ENCODE measurements at regions not wholly inside any gene's neighbourhood (a gene's known extent, or its start where the extent isn't known, plus 50 kb on each side); places are given as distances from the start of the nearest gene placed in this dataset.

DNA sequence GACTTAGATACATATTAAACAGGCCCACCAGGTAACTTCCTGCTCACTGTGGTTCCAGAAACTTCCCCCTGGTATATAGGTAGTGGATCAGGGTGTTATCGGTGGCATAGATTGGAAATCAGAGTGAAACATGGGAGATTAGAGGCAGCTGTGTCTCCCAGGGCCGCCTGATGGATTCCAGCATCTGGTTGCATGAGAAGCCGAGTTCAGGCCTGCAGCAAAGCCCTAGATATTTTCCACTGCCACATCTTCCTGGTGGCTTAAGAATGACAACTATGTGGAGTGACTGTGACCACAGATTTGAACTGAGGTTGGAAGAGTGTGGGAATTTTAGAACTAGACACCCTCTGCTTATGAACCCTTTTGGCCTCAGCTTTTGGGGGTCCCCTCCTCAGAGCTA lies 184.8 kb upstream of the NTF3 start:
- TF ChIP-seq POLR2AphosphoS5 (IDR thresholded peaks at IDR 0.05) (no peak), EP300 (conservative IDR thresholded peaks at IDR 0.05; ENCODE audit: poor library complexity, severe bottlenecking) (no peak), EZH2 (IDR thresholded peaks at IDR 0.05; ENCODE audit: borderline replicate concordance, insufficient read depth, low read length, poor library complexity, severe bottlenecking) (no peak)
- TF ChIP-seq, protein P1, sequence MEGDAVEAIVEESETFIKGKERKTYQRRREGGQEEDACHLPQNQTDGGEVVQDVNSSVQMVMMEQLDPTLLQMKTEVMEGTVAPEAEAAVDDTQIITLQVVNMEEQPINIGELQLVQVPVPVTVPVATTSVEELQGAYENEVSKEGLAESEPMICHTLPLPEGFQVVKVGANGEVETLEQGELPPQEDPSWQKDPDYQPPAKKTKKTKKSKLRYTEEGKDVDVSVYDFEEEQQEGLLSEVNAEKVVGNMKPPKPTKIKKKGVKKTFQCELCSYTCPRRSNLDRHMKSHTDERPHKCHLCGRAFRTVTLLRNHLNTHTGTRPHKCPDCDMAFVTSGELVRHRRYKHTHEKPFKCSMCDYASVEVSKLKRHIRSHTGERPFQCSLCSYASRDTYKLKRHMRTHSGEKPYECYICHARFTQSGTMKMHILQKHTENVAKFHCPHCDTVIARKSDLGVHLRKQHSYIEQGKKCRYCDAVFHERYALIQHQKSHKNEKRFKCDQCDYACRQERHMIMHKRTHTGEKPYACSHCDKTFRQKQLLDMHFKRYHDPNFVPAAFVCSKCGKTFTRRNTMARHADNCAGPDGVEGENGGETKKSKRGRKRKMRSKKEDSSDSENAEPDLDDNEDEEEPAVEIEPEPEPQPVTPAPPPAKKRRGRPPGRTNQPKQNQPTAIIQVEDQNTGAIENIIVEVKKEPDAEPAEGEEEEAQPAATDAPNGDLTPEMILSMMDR (IDR thresholded peaks at IDR 0.05; ENCODE audit: poor library complexity, severe bottlenecking), result no peak
- TF ChIP-seq, protein P2, sequence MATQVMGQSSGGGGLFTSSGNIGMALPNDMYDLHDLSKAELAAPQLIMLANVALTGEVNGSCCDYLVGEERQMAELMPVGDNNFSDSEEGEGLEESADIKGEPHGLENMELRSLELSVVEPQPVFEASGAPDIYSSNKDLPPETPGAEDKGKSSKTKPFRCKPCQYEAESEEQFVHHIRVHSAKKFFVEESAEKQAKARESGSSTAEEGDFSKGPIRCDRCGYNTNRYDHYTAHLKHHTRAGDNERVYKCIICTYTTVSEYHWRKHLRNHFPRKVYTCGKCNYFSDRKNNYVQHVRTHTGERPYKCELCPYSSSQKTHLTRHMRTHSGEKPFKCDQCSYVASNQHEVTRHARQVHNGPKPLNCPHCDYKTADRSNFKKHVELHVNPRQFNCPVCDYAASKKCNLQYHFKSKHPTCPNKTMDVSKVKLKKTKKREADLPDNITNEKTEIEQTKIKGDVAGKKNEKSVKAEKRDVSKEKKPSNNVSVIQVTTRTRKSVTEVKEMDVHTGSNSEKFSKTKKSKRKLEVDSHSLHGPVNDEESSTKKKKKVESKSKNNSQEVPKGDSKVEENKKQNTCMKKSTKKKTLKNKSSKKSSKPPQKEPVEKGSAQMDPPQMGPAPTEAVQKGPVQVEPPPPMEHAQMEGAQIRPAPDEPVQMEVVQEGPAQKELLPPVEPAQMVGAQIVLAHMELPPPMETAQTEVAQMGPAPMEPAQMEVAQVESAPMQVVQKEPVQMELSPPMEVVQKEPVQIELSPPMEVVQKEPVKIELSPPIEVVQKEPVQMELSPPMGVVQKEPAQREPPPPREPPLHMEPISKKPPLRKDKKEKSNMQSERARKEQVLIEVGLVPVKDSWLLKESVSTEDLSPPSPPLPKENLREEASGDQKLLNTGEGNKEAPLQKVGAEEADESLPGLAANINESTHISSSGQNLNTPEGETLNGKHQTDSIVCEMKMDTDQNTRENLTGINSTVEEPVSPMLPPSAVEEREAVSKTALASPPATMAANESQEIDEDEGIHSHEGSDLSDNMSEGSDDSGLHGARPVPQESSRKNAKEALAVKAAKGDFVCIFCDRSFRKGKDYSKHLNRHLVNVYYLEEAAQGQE (IDR thresholded peaks at IDR 0.05; ENCODE audit: borderline replicate concordance), result no peak
